Fibroblast of mammary gland (primary cell): ENCODE measurements at regions not wholly inside any gene's neighbourhood (a gene's known extent, or its start where the extent isn't known, plus 50 kb on each side); places are given as distances from the start of the nearest gene placed in this dataset.

ENCODE experiments used
- DNase-seq: peaks from one replicate; pipeline ENCODE4 v3.0.0-alpha.2; 2010; ENCODE audit warnings: low read depth
- H3K4me3 ChIP-seq: 2 replicates; pipeline ENCODE4 v1.5.1; 2011; ENCODE audit warnings: low read depth, mild to moderate bottlenecking, low read length, moderate library complexity; ENCODE audit not compliant: control insufficient read depth
- TF ChIP-seq, protein P1 (sequence below): conservative IDR thresholded peaks from 2 replicates; pipeline ENCODE4 v1.5.1; 2011; ENCODE audit warnings: low read depth, low read length, inconsistent platforms; ENCODE audit not compliant: control insufficient read depth, insufficient read depth

DNA sequence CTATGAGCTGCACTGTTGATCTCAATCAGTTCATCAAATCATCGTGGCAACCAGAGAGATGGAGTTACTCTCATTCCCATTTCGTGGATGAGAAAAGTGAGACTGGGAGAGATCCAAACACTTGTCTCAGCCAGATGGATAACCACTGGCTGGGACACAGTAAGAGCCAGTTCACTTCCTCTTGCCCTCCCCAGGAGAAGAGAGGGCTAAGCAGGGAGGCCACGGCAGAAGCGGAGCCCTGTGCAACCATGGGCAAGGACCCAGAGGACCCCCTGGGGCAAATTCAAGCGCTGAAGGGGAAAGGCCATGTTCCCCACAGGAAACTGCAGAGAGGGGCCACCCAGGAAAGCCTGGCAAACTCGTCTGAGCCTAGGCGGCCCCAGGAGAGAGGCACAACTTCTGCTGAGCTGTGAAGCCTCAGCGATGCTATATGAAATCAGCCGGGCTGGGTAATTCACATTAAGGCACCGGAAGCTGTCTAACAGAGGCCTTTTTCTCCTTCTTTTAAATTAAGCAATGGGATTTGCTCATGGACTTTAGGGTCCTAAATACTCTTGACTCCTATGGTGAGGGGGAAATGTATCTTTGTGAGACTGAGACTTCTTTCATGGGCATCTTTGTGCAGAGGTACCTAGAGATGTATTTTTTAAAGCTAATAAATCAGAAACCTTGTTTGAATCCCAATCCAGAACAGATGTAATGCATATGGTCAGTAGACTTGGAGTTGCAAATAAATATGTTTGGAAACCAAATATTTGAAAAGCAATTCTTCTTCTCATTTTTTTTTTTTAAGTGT is 137.1 kb upstream of the SMIM23 start:
- TF ChIP-seq, protein P1, sequence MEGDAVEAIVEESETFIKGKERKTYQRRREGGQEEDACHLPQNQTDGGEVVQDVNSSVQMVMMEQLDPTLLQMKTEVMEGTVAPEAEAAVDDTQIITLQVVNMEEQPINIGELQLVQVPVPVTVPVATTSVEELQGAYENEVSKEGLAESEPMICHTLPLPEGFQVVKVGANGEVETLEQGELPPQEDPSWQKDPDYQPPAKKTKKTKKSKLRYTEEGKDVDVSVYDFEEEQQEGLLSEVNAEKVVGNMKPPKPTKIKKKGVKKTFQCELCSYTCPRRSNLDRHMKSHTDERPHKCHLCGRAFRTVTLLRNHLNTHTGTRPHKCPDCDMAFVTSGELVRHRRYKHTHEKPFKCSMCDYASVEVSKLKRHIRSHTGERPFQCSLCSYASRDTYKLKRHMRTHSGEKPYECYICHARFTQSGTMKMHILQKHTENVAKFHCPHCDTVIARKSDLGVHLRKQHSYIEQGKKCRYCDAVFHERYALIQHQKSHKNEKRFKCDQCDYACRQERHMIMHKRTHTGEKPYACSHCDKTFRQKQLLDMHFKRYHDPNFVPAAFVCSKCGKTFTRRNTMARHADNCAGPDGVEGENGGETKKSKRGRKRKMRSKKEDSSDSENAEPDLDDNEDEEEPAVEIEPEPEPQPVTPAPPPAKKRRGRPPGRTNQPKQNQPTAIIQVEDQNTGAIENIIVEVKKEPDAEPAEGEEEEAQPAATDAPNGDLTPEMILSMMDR, result no peak
- no peak overlapping the region for H3K4me3 ChIP-seq
- no peak for DNase-seq

DNA sequence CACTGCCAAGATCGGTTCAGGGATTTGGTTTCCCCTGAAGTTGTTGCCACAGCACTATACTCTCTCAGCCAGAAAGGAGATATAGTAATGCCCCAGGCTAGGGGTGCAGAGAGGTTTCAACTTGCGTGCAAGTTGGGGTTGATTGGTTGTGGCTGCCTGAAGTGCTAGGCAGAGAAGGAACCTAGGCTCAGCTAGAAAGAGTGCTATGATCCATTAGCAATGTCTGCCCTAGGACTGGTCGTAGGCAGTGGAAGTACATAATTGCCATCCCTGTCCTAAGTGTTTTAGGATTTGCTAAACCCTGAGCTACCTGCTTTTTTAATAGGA is 136.6 kb upstream of the SMIM23 start:
- no peak overlapping the region for H3K4me3 ChIP-seq
- DNase-seq, result no peak
- TF ChIP-seq, protein P1, result no peak

DNA sequence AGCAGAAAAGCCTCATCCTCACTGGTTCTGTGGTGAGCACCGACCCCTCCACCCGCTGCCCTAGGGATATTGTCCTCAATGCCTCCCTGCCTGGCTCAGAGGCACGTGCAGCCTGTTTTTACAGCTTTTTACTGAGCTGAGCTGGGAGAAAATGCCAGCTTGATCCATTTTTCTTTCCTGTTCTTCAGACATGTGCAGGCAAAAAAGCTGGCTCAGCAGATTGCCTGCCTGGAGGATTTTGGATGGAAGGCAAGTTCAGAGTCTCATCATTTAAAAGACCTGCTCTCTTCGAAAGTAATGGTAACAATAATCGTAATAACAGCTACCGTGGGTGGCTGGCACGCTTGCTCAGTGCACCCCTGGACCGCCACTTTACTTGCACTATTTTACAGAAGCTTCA is 135.0 kb upstream of the SMIM23 start:
- DNase-seq, result no peak
- TF ChIP-seq, protein P1, result no peak
- H3K4me3 ChIP-seq, result no peak overlapping the region

DNA sequence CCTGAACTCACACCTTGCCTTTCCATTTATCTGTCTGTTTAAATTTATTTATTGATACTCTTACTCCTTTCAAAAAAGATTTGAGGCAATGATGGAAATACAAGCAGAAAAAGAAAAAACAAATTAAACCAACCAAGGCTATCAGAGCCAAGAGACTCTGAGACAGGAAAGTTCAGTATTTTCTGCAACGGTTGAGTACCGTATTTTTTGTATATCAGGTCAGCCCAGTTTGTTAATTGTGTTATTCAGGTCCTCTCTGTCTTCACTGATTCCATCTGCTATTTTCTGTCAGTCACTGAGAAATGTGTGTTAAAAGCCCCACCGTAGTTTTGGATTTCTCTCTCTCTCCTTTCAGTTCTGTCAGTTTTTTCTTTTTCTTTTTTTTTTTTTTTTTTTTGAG is 134.5 kb upstream of the SMIM23 start:
- TF ChIP-seq, protein P1, result no peak
- H3K4me3 ChIP-seq, result no peak overlapping the region
- DNase-seq, result no peak

DNA sequence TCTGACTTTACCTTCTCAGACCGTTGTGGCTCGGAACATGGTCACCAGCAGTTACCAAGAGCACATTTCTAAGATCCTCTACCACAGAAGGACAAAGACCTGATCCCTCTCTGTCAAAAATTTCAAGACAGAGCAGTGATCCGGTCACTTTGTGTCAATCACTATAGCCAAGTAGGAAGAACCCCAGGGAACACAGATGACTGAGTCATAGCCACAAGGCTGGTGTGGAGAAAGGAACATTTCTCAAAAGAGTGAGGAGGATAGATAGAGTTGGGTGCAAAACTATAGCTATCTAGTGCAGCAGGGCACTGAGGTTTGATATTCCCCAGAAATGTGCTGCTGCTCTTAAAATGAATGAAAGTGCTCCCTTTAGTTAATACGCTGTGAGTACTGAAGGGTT is 130.7 kb upstream of the SMIM23 start:
- DNase-seq, result peak; percentile 15
- TF ChIP-seq, protein P1, result no peak
- no peak overlapping the region for H3K4me3 ChIP-seq

DNA sequence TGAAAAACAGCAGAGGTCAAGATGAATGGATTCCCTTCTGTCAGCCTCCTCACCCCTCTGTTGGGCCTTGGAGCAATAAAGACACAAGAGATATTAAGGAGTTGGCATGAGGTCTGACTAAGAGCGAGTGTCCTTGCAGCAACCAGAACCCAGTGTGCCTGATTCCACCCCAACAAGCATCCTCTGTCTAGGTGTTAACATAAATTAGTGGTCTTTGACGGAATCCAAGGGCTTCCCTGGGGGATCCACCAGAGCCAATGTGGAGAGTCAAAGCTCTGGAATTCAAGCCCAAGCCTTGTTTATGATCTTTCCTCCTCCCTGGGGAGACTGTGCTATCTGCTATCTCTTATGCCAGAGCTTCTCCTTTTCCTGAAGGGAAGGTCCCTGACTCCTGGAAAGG is 128.1 kb upstream of the SMIM23 start:
- TF ChIP-seq, protein P1, result no peak

DNA sequence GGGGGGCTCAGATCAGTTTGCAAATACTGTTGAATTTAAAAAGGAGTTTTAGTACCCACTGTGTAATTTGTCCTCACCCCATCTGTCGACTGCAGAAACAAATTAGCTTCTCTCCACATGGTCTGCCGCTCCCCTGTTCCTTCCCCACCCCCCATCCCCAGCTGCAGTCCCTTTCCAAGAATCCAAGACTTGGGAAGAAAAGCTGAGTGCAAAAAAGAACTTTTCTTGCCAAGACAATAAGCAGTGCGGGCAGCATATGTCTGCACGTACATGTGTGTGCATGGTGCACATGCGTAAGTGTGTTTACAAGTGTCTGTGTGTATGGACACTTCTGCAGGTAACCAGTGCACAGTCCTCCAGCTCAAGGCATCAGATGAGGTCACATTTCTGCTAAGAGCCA is 125.7 kb upstream of the SMIM23 start:
- H3K4me3 ChIP-seq, result no peak overlapping the region
- TF ChIP-seq, protein P1, result no peak
- DNase-seq, result no peak

More for the DNA sequence above, 128.1 kb upstream of the SMIM23 start:
- H3K4me3 ChIP-seq, result no peak overlapping the region
- peak; percentile 70 for DNase-seq
